Smooth muscle cell (in vitro differentiated cells): ENCODE measurements at regions not wholly inside any gene's neighbourhood (a gene's known extent, or its start where the extent isn't known, plus 50 kb on each side); places are given as distances from the start of the nearest gene placed in this dataset.

Experiments used
- DNase-seq: peaks from one replicate; lab custom pipeline; 2025; ENCODE audit not compliant: unreplicated experiment; lab: John Stamatoyannopoulos, UW
- H2AFZ ChIP-seq: fragments of 200-600 bp; sonication (generic); 2 replicates; pipeline ENCODE4 v1.6.0; 2016; ENCODE audit warnings: antibody characterized with exemption, low read depth, mild to moderate bottlenecking
- H3F3A ChIP-seq: fragments of 200-600 bp; sonication (generic); 2 replicates; pipeline ENCODE4 v1.6.0; 2017; ENCODE audit warnings: antibody characterized with exemption, low read depth
- H3K27ac ChIP-seq: fragments of 200-600 bp; sonication (generic); 2 replicates; pipeline ENCODE4 v1.5.1; 2016; ENCODE audit warnings: low read depth, mild to moderate bottlenecking
- H3K27me3 ChIP-seq: fragments of 200-600 bp; sonication (generic); 2 replicates; pipeline ENCODE4 v1.6.1; 2016; ENCODE audit warnings: low read depth, mild to moderate bottlenecking
- H3K36me3 ChIP-seq: fragments of 200-600 bp; sonication (generic); 2 replicates; pipeline ENCODE4 v1.5.1; 2016; ENCODE audit warnings: low read depth
- H3K4me1 ChIP-seq: fragments of 200-600 bp; sonication (generic); 2 replicates; pipeline ENCODE4 v1.5.1; 2016; ENCODE audit warnings: low read depth
- H3K4me2 ChIP-seq: fragments of 200-600 bp; sonication (generic); 2 replicates; pipeline ENCODE4 v1.6.0; 2016; ENCODE audit warnings: mild to moderate bottlenecking
- H3K4me3 ChIP-seq: fragments of 200-600 bp; sonication (generic); 2 replicates; pipeline ENCODE4 v1.5.1; 2016; ENCODE audit warnings: mild to moderate bottlenecking
- H3K79me2 ChIP-seq: fragments of 200-600 bp; sonication (generic); 2 replicates; pipeline ENCODE4 v1.6.0; 2016; ENCODE audit warnings: low read depth, mild to moderate bottlenecking
- H3K9ac ChIP-seq: fragments of 200-600 bp; sonication (generic); 2 replicates; pipeline ENCODE4 v1.6.0; 2016; ENCODE audit warnings: low read depth
- H3K9me3 ChIP-seq: fragments of 200-600 bp; sonication (generic); replicated peaks from 2 replicates; pipeline ENCODE4 v1.5.1; 2016; ENCODE audit warnings: low read depth
- H4K20me1 ChIP-seq: fragments of 200-600 bp; sonication (generic); 2 replicates; pipeline ENCODE4 v1.6.0; 2016; ENCODE audit warnings: low read depth
- WGBS: methylation state at CpG from one replicate; pipeline ENCODE4 v1.1.7; 2016; ENCODE audit warnings: low lambda C conversion rate; 5-methylcytosine and 5-hydroxymethylcytosine counted together
- TF ChIP-seq, protein P1 (sequence below): fragments of 200-600 bp; sonication (generic); IDR thresholded peaks from 2 replicates; pipeline ENCODE4 v1.5.1; 2017; ENCODE audit warnings: borderline replicate concordance, mild to moderate bottlenecking, antibody characterized with exemption; ENCODE audit not compliant: insufficient read depth, poor library complexity, severe bottlenecking

DNA sequence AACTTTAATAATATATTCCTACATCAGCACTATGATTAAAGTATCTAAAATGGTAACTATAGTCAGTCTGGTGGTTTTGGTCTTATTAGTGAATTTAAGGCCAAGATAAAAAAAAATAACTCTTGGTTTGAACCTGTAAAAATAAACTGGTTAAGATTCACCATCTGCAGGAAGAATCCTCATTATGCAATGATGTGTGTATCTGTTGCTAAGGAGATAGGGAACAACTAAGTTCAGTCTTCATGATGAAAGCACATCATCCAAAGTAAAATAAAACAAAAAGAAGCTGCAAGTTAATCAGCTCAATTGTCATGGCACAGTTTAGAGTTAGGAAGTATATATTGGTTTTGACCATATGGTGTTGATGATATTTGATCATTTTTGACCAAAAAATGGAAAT lies 466.0 kb downstream of the NYAP2 start:
- H3K27me3 ChIP-seq: no peaks in the 10 kb centered on the region

GRCh38 chr2:225864394-225864793 lies 464.9 kb downstream of the NYAP2 start:
- H2AFZ ChIP-seq: no peak overlapping the region
- H3K79me2 ChIP-seq: no peaks in the 10 kb centered on the region
- WGBS: 94% methylated on average over 1 of the region's 1 CpG
- no peak overlapping the region for H3K9ac ChIP-seq
- no peak overlapping the region for H3K4me3 ChIP-seq
- no peaks in the 10 kb centered on the region for H4K20me1 ChIP-seq
- H3K4me2 ChIP-seq: no peak overlapping the region
- H3K4me1 ChIP-seq: no peaks in the 10 kb centered on the region
- no peaks in the 10 kb centered on the region for H3F3A ChIP-seq
- no peaks in the 10 kb centered on the region for H3K27me3 ChIP-seq
- DNase-seq: no peak
- H3K9me3 ChIP-seq: no peaks in the 10 kb centered on the region
- no peak overlapping the region for H3K27ac ChIP-seq
- no peaks in the 10 kb centered on the region for H3K36me3 ChIP-seq
- TF ChIP-seq, protein P1, sequence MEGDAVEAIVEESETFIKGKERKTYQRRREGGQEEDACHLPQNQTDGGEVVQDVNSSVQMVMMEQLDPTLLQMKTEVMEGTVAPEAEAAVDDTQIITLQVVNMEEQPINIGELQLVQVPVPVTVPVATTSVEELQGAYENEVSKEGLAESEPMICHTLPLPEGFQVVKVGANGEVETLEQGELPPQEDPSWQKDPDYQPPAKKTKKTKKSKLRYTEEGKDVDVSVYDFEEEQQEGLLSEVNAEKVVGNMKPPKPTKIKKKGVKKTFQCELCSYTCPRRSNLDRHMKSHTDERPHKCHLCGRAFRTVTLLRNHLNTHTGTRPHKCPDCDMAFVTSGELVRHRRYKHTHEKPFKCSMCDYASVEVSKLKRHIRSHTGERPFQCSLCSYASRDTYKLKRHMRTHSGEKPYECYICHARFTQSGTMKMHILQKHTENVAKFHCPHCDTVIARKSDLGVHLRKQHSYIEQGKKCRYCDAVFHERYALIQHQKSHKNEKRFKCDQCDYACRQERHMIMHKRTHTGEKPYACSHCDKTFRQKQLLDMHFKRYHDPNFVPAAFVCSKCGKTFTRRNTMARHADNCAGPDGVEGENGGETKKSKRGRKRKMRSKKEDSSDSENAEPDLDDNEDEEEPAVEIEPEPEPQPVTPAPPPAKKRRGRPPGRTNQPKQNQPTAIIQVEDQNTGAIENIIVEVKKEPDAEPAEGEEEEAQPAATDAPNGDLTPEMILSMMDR: no peak

More for the DNA sequence above, 466.0 kb downstream of the NYAP2 start:
- H3K27ac ChIP-seq: no peak overlapping the region
- no peaks in the 10 kb centered on the region for H3K79me2 ChIP-seq
- no peaks in the 10 kb centered on the region for H3K4me1 ChIP-seq
- H3K9me3 ChIP-seq: no peaks in the 10 kb centered on the region
- no peak for DNase-seq
- no peaks in the 10 kb centered on the region for H3K36me3 ChIP-seq
- TF ChIP-seq, protein P1: no peak
- no peak overlapping the region for H3K9ac ChIP-seq
- H2AFZ ChIP-seq: no peak overlapping the region
- H4K20me1 ChIP-seq: no peaks in the 10 kb centered on the region
- no peak overlapping the region for H3K4me2 ChIP-seq
- no peaks in the 10 kb centered on the region for H3F3A ChIP-seq
- H3K4me3 ChIP-seq: no peak overlapping the region

GRCh38 chr2:225842939-225843338 lies 443.4 kb downstream of the NYAP2 start:
- Histone ChIP-seq H3K79me2 (no peaks in the 10 kb centered on the region), H3K27ac (no peak overlapping the region), H3K36me3 (no peaks in the 10 kb centered on the region), H3K9me3 (no peaks in the 10 kb centered on the region), H3K4me2 (no peak overlapping the region), H4K20me1 (no peaks in the 10 kb centered on the region), H3F3A (no peaks in the 10 kb centered on the region), H2AFZ (no peak overlapping the region), H3K4me1 (no peaks in the 10 kb centered on the region), H3K9ac (no peak overlapping the region), H3K27me3 (no peaks in the 10 kb centered on the region), H3K4me3 (no peak overlapping the region)
- WGBS: 78% methylated on average over 1 of the region's 1 CpG
- no peak for DNase-seq
- TF ChIP-seq, protein P1: no peak

DNA sequence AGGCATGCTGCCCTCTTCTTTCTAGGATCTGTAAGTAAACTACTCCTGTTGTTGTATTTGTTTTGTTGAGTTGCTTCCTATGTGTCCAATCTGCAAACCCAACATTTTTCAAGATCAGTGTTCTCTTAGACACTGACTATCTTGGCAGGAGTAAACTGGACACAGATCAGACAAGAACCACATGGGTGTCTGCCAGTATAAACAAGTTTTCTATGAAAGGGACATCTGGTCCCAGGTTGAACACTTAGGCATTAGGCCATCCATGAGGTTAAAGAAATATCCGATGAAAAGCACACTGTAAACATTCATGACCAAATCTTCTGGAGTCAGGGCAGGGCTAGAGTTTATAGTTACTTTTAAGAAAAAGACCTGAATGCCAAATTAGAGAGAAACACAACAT lies 441.8 kb downstream of the NYAP2 start:
- no peak overlapping the region for H3K27ac ChIP-seq
- H3K4me2 ChIP-seq: no peak overlapping the region
- no peaks in the 10 kb centered on the region for H3F3A ChIP-seq
- no peaks in the 10 kb centered on the region for H3K4me1 ChIP-seq
- no peaks in the 10 kb centered on the region for H3K9me3 ChIP-seq
- no peak overlapping the region for H2AFZ ChIP-seq
- no peaks in the 10 kb centered on the region for H3K27me3 ChIP-seq
- no peaks in the 10 kb centered on the region for H3K36me3 ChIP-seq
- WGBS: 92% methylated on average over 1 of the region's 1 CpG
- TF ChIP-seq, protein P1: no peak
- no peak overlapping the region for H3K4me3 ChIP-seq
- H4K20me1 ChIP-seq: no peaks in the 10 kb centered on the region
- DNase-seq: no peak
- no peaks in the 10 kb centered on the region for H3K79me2 ChIP-seq
- H3K9ac ChIP-seq: no peak overlapping the region
